ENCODE measurements at regions not wholly inside any gene's neighbourhood (a gene's known extent, or its start where the extent isn't known, plus 50 kb on each side); places are given as distances from the start of the nearest gene placed in this dataset.

GRCh38 chr6:144661116-144661806 lies 376.1 kb downstream of the UTRN start:
- Histone ChIP-seq H3K9me3 (ENCODE audit: insufficient read depth, low read length) (no peaks in the 10 kb centered on the region), H3K4me3 (ENCODE audit: insufficient read length, low read depth) (no peak overlapping the region), H3K9ac (ENCODE audit: insufficient read length, low read depth) (no peak overlapping the region), H3K27me3 (ENCODE audit: insufficient read depth, insufficient read length) (no peaks in the 10 kb centered on the region), H3K4me1 (ENCODE audit: insufficient read depth, insufficient read length) (no peaks in the 10 kb centered on the region), H3K36me3 (ENCODE audit: insufficient read depth, insufficient read length, low read length) (no peaks in the 10 kb centered on the region)
- TF ChIP-seq SUZ12 (IDR thresholded peaks at IDR 0.05; ENCODE audit: extremely low read depth, insufficient read depth, insufficient read length) (no peak), YY1 (IDR thresholded peaks at IDR 0.05; ENCODE audit: insufficient read depth, insufficient read length) (no peak)
- no peak for DNase-seq (ENCODE audit: low read depth, low spot score)

DNA sequence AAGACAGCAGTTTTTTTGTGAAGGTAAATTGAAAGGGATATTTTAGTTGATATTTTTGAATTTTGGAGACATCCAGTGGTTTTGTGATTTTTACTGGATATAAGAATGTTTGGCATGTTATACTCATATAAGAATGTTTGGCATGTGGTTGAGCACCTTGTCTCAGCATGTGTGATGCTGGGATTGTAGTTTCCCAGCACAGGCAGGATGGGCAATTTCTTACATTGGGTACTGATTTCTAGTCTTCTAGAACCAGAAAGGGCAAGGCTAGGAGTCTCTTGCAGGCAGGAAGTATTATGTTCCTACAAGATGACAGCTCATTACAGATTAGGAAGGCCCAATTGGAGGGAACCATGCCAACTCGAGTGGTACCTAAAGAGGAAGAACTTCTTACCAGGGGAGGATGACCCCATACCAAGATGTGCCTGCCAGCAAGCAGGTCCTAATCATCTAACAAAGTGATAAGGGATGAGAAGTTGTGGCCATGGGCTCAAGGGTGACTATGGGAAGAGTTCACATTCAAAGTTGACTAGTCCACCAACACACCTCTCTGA lies 377.8 kb downstream of the UTRN start:
- TF ChIP-seq YY1 (IDR thresholded peaks at IDR 0.05; ENCODE audit: insufficient read depth, insufficient read length) = no peak
- no peak for TF ChIP-seq SUZ12 (IDR thresholded peaks at IDR 0.05; ENCODE audit: extremely low read depth, insufficient read depth, insufficient read length)
- no peak for TF ChIP-seq ZNF274 (IDR thresholded peaks at IDR 0.05; ENCODE audit: low read depth, low read length)
- no peaks in the 10 kb centered on the region for H3K9me3 ChIP-seq (ENCODE audit: insufficient read depth, low read length)
- H3K4me1 ChIP-seq (ENCODE audit: insufficient read depth, insufficient read length) = no peaks in the 10 kb centered on the region
- H3K27me3 ChIP-seq (ENCODE audit: insufficient read depth, insufficient read length) = no peaks in the 10 kb centered on the region
- H3K4me3 ChIP-seq (ENCODE audit: insufficient read length, low read depth) = no peak overlapping the region
- no peak for DNase-seq (ENCODE audit: low read depth, low spot score)
- no peak overlapping the region for H3K9ac ChIP-seq (ENCODE audit: insufficient read length, low read depth)
- H3K36me3 ChIP-seq (ENCODE audit: insufficient read depth, insufficient read length, low read length) = no peaks in the 10 kb centered on the region

- Histone ChIP-seq H3K27me3 (ENCODE audit: insufficient read depth, insufficient read length) (no peaks in the 10 kb centered on the region), H3K9ac (ENCODE audit: insufficient read length, low read depth) (no peak overlapping the region), H3K9me3 (ENCODE audit: insufficient read depth, low read length) (no peaks in the 10 kb centered on the region), H3K36me3 (ENCODE audit: insufficient read depth, insufficient read length, low read length) (no peaks in the 10 kb centered on the region), H3K4me1 (ENCODE audit: insufficient read depth, insufficient read length) (no peaks in the 10 kb centered on the region), H3K4me3 (ENCODE audit: insufficient read length, low read depth) (no peak overlapping the region)
- no peak for TF ChIP-seq SUZ12 (IDR thresholded peaks at IDR 0.05; ENCODE audit: extremely low read depth, insufficient read depth, insufficient read length)
- TF ChIP-seq YY1 (IDR thresholded peaks at IDR 0.05; ENCODE audit: insufficient read depth, insufficient read length) = no peak
- no peak for TF ChIP-seq ZNF274 (IDR thresholded peaks at IDR 0.05; ENCODE audit: low read depth, low read length)
- no peak for DNase-seq (ENCODE audit: low read depth, low spot score)
These were observed 379.1 kb downstream of the UTRN start for GRCh38 chr6:144664281-144664680.

- no peak for DNase-seq (ENCODE audit: low read depth, low spot score)
- no peaks in the 10 kb centered on the region for H3K4me1 ChIP-seq (ENCODE audit: insufficient read depth, insufficient read length)
- no peaks in the 10 kb centered on the region for H3K9me3 ChIP-seq (ENCODE audit: insufficient read depth, low read length)
These were observed 379.8 kb downstream of the UTRN start for GRCh38 chr6:144664947-144665346.

DNA sequence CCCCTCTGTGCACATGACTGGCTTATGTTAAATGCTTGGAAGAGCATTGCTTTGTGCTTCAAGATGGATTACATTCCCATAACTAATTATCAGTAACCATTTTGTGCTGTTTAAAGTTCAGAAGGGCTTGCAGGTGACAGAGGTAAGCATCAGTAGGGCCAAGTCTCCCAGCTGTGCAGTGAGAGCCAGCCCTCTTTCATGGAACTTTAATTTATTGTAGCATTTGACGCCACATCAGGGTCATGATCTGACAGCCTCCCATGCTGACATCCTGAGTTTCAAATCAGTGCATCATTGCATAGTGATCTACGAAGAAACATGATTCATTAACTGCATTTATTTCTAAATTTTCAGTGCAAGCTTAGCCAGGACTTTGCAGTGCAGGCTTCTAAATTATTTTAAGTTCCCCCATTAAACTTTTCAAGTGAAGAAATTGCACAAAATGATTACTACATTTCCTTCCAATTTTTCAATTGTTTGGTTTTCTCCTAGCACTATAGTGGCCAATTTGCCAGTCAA lies 380.9 kb downstream of the UTRN start:
- Histone ChIP-seq H3K9ac (ENCODE audit: insufficient read length, low read depth) (no peak overlapping the region), H3K27me3 (ENCODE audit: insufficient read depth, insufficient read length) (no peaks in the 10 kb centered on the region), H3K4me1 (ENCODE audit: insufficient read depth, insufficient read length) (no peaks in the 10 kb centered on the region), H3K4me3 (ENCODE audit: insufficient read length, low read depth) (no peak overlapping the region), H3K36me3 (ENCODE audit: insufficient read depth, insufficient read length, low read length) (no peaks in the 10 kb centered on the region), H3K9me3 (ENCODE audit: insufficient read depth, low read length) (no peaks in the 10 kb centered on the region)
- TF ChIP-seq YY1 (IDR thresholded peaks at IDR 0.05; ENCODE audit: insufficient read depth, insufficient read length) = no peak
- no peak for TF ChIP-seq SUZ12 (IDR thresholded peaks at IDR 0.05; ENCODE audit: extremely low read depth, insufficient read depth, insufficient read length)
- TF ChIP-seq ZNF274 (IDR thresholded peaks at IDR 0.05; ENCODE audit: low read depth, low read length) = no peak
- no peak for DNase-seq (ENCODE audit: low read depth, low spot score)

More at GRCh38 chr6:144664947-144665346, 379.8 kb downstream of the UTRN start:
- no peak overlapping the region for H3K4me3 ChIP-seq (ENCODE audit: insufficient read length, low read depth)
- H3K9ac ChIP-seq (ENCODE audit: insufficient read length, low read depth) = no peak overlapping the region
- H3K27me3 ChIP-seq (ENCODE audit: insufficient read depth, insufficient read length) = no peaks in the 10 kb centered on the region
- no peaks in the 10 kb centered on the region for H3K36me3 ChIP-seq (ENCODE audit: insufficient read depth, insufficient read length, low read length)
- TF ChIP-seq SUZ12 (IDR thresholded peaks at IDR 0.05; ENCODE audit: extremely low read depth, insufficient read depth, insufficient read length) (no peak), YY1 (IDR thresholded peaks at IDR 0.05; ENCODE audit: insufficient read depth, insufficient read length) (no peak), ZNF274 (IDR thresholded peaks at IDR 0.05; ENCODE audit: low read depth, low read length) (no peak)

GRCh38 chr6:144666781-144667180 lies 381.6 kb downstream of the UTRN start:
- no peaks in the 10 kb centered on the region for H3K27me3 ChIP-seq (ENCODE audit: insufficient read depth, insufficient read length)
- H3K9me3 ChIP-seq (ENCODE audit: insufficient read depth, low read length) = no peaks in the 10 kb centered on the region
- H3K9ac ChIP-seq (ENCODE audit: insufficient read length, low read depth) = no peak overlapping the region
- no peaks in the 10 kb centered on the region for H3K36me3 ChIP-seq (ENCODE audit: insufficient read depth, insufficient read length, low read length)
- TF ChIP-seq YY1 (IDR thresholded peaks at IDR 0.05; ENCODE audit: insufficient read depth, insufficient read length) = no peak
- no peak for TF ChIP-seq SUZ12 (IDR thresholded peaks at IDR 0.05; ENCODE audit: extremely low read depth, insufficient read depth, insufficient read length)
- TF ChIP-seq ZNF274 (IDR thresholded peaks at IDR 0.05; ENCODE audit: low read depth, low read length) = no peak
- no peak overlapping the region for H3K4me3 ChIP-seq (ENCODE audit: insufficient read length, low read depth)
- H3K4me1 ChIP-seq (ENCODE audit: insufficient read depth, insufficient read length) = no peaks in the 10 kb centered on the region
- DNase-seq (ENCODE audit: low read depth, low spot score) = no peak

Measured in NT2/D1 (cell line).